ENCODE measurements at regions not wholly inside any gene's neighbourhood (a gene's known extent, or its start where the extent isn't known, plus 50 kb on each side); places are given as distances from the start of the nearest gene placed in this dataset.

DNA sequence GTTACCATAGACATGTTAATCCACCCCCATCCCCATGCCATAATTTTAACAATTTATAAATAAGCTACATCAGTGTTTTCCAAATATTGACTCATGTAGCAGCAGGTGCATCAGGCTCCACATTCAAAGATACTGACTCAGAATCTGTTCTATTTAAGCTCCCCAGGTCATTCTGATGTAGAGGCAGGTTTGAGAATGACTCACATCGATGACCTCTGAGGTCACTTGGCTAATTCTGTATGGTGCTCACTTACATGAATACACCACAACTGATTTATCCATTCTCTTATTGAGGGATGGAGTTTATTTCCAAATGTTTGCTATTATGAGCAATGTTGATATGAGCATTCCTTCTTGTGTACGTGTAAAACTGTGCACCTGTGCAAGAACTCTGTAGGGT, 1159.0 kb downstream of the TYW1 start:
- ATAC-seq: no peak
- TF ChIP-seq CREB1 (CRISPR knock-in tag; IDR thresholded peaks at IDR 0.05; ENCODE audit: low read depth) (no peak), NANOG (IDR thresholded peaks at IDR 0.05; ENCODE audit: borderline replicate concordance) (no peak), JUNB (IDR thresholded peaks at IDR 0.05; ENCODE audit: unreplicated experiment) (no peak), STAT1 (IDR thresholded peaks at IDR 0.05; ENCODE audit: unreplicated experiment) (no peak), POLR2AphosphoS5 (IDR thresholded peaks at IDR 0.05; ENCODE audit: low read depth) (no peak), ZNF331 (CRISPR knock-in tag; IDR thresholded peaks at IDR 0.05; ENCODE audit: low read depth) (no peak), EZH2phosphoT487 (IDR thresholded peaks at IDR 0.05; ENCODE audit: unreplicated experiment) (no peak), EZH2 (IDR thresholded peaks at IDR 0.05; ENCODE audit: low read depth, unreplicated experiment) (no peak), ZNF114 (CRISPR knock-in tag; IDR thresholded peaks at IDR 0.05) (no peak)
- TF ChIP-seq, protein P1, sequence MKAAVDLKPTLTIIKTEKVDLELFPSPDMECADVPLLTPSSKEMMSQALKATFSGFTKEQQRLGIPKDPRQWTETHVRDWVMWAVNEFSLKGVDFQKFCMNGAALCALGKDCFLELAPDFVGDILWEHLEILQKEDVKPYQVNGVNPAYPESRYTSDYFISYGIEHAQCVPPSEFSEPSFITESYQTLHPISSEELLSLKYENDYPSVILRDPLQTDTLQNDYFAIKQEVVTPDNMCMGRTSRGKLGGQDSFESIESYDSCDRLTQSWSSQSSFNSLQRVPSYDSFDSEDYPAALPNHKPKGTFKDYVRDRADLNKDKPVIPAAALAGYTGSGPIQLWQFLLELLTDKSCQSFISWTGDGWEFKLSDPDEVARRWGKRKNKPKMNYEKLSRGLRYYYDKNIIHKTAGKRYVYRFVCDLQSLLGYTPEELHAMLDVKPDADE (IDR thresholded peaks at IDR 0.05): no peak
- TF ChIP-seq, protein P2, sequence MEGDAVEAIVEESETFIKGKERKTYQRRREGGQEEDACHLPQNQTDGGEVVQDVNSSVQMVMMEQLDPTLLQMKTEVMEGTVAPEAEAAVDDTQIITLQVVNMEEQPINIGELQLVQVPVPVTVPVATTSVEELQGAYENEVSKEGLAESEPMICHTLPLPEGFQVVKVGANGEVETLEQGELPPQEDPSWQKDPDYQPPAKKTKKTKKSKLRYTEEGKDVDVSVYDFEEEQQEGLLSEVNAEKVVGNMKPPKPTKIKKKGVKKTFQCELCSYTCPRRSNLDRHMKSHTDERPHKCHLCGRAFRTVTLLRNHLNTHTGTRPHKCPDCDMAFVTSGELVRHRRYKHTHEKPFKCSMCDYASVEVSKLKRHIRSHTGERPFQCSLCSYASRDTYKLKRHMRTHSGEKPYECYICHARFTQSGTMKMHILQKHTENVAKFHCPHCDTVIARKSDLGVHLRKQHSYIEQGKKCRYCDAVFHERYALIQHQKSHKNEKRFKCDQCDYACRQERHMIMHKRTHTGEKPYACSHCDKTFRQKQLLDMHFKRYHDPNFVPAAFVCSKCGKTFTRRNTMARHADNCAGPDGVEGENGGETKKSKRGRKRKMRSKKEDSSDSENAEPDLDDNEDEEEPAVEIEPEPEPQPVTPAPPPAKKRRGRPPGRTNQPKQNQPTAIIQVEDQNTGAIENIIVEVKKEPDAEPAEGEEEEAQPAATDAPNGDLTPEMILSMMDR (conservative IDR thresholded peaks at IDR 0.05; ENCODE audit: low read depth in 2 of 2): no peak
- TF ChIP-seq, protein P3, sequence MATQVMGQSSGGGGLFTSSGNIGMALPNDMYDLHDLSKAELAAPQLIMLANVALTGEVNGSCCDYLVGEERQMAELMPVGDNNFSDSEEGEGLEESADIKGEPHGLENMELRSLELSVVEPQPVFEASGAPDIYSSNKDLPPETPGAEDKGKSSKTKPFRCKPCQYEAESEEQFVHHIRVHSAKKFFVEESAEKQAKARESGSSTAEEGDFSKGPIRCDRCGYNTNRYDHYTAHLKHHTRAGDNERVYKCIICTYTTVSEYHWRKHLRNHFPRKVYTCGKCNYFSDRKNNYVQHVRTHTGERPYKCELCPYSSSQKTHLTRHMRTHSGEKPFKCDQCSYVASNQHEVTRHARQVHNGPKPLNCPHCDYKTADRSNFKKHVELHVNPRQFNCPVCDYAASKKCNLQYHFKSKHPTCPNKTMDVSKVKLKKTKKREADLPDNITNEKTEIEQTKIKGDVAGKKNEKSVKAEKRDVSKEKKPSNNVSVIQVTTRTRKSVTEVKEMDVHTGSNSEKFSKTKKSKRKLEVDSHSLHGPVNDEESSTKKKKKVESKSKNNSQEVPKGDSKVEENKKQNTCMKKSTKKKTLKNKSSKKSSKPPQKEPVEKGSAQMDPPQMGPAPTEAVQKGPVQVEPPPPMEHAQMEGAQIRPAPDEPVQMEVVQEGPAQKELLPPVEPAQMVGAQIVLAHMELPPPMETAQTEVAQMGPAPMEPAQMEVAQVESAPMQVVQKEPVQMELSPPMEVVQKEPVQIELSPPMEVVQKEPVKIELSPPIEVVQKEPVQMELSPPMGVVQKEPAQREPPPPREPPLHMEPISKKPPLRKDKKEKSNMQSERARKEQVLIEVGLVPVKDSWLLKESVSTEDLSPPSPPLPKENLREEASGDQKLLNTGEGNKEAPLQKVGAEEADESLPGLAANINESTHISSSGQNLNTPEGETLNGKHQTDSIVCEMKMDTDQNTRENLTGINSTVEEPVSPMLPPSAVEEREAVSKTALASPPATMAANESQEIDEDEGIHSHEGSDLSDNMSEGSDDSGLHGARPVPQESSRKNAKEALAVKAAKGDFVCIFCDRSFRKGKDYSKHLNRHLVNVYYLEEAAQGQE (IDR thresholded peaks at IDR 0.05; ENCODE audit: unreplicated experiment): no peak
- TF ChIP-seq, protein P4, sequence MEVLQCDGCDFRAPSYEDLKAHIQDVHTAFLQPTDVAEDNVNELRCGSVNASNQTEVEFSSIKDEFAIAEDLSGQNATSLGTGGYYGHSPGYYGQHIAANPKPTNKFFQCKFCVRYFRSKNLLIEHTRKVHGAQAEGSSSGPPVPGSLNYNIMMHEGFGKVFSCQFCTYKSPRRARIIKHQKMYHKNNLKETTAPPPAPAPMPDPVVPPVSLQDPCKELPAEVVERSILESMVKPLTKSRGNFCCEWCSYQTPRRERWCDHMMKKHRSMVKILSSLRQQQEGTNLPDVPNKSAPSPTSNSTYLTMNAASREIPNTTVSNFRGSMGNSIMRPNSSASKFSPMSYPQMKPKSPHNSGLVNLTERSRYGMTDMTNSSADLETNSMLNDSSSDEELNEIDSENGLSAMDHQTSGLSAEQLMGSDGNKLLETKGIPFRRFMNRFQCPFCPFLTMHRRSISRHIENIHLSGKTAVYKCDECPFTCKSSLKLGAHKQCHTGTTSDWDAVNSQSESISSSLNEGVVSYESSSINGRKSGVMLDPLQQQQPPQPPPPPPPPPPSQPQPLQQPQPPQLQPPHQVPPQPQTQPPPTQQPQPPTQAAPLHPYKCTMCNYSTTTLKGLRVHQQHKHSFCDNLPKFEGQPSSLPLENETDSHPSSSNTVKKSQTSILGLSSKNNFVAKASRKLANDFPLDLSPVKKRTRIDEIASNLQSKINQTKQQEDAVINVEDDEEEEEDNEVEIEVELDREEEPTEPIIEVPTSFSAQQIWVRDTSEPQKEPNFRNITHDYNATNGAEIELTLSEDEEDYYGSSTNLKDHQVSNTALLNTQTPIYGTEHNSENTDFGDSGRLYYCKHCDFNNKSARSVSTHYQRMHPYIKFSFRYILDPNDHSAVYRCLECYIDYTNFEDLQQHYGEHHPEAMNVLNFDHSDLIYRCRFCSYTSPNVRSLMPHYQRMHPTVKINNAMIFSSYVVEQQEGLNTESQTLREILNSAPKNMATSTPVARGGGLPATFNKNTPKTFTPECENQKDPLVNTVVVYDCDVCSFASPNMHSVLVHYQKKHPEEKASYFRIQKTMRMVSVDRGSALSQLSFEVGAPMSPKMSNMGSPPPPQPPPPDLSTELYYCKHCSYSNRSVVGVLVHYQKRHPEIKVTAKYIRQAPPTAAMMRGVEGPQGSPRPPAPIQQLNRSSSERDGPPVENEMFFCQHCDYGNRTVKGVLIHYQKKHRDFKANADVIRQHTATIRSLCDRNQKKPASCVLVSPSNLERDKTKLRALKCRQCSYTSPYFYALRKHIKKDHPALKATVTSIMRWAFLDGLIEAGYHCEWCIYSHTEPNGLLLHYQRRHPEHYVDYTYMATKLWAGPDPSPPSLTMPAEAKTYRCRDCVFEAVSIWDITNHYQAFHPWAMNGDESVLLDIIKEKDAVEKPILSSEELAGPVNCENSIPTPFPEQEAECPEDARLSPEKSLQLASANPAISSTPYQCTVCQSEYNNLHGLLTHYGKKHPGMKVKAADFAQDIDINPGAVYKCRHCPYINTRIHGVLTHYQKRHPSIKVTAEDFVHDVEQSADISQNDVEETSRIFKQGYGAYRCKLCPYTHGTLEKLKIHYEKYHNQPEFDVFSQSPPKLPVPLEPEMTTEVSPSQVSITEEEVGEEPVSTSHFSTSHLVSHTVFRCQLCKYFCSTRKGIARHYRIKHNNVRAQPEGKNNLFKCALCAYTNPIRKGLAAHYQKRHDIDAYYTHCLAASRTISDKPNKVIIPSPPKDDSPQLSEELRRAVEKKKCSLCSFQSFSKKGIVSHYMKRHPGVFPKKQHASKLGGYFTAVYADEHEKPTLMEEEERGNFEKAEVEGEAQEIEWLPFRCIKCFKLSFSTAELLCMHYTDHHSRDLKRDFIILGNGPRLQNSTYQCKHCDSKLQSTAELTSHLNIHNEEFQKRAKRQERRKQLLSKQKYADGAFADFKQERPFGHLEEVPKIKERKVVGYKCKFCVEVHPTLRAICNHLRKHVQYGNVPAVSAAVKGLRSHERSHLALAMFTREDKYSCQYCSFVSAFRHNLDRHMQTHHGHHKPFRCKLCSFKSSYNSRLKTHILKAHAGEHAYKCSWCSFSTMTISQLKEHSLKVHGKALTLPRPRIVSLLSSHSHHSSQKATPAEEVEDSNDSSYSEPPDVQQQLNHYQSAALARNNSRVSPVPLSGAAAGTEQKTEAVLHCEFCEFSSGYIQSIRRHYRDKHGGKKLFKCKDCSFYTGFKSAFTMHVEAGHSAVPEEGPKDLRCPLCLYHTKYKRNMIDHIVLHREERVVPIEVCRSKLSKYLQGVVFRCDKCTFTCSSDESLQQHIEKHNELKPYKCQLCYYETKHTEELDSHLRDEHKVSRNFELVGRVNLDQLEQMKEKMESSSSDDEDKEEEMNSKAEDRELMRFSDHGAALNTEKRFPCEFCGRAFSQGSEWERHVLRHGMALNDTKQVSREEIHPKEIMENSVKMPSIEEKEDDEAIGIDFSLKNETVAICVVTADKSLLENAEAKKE (CRISPR knock-in tag; IDR thresholded peaks at IDR 0.05): no peak

More for the DNA sequence above, 1159.0 kb downstream of the TYW1 start:
- H3K9me2 ChIP-seq (ENCODE audit: insufficient read depth): no peaks in the 10 kb centered on the region
- no peaks in the 10 kb centered on the region for H3K27me3 ChIP-seq (ENCODE audit: insufficient read depth)
- H4K20me1 ChIP-seq (replicated peaks; ENCODE audit: insufficient read depth): no peaks in the 10 kb centered on the region
- H2AFZ ChIP-seq: no peak overlapping the region
- no peaks in the 10 kb centered on the region for H3K4me1 ChIP-seq (ENCODE audit: insufficient read depth)
- H3K9me3 Mint-ChIP-seq: peaks cover 100% of the 10 kb centered on the region
- peaks cover 7% of the 10 kb centered on the region; the same call in 1 of the 2 replicates for H3K36me3 ChIP-seq (ENCODE audit: insufficient read depth)
- no peaks in the 10 kb centered on the region for H3K79me2 ChIP-seq (replicated peaks; ENCODE audit: insufficient read depth)
- no peak for DNase-seq (ENCODE audit: low spot score)
- no peak overlapping the region for H3K4me2 ChIP-seq
- H3F3A ChIP-seq (replicated peaks; ENCODE audit: low read depth): no peaks in the 10 kb centered on the region
- H3K4me3 ChIP-seq: no peak overlapping the region
- H3K36me3 Mint-ChIP-seq (ENCODE audit: low read depth): peaks cover 44% of the 10 kb centered on the region
- H3K27ac ChIP-seq (ENCODE audit: low read depth): no peak overlapping the region
- peaks cover 2% of the 10 kb centered on the region for H3K27me3 Mint-ChIP-seq (ENCODE audit: insufficient read depth, low read depth, poor library complexity)
- no peak overlapping the region for H3K27ac Mint-ChIP-seq
- no peaks in the 10 kb centered on the region for H3K4me1 Mint-ChIP-seq
- H3K4me3 Mint-ChIP-seq: no peak overlapping the region
